C4-2B (cell line): ENCODE measurements at regions not wholly inside any gene's neighbourhood (a gene's known extent, or its start where the extent isn't known, plus 50 kb on each side); places are given as distances from the start of the nearest gene placed in this dataset.

ENCODE experiments used
- CTCF ChIP-seq: fragments of 450-650 bp; conservative IDR thresholded peaks from 2 replicates; pipeline ENCODE4 v1.5.1; 2017; ENCODE audit warnings: mild to moderate bottlenecking
- ZFX ChIP-seq: fragments of 450-650 bp; IDR thresholded peaks from 2 replicates; pipeline ENCODE4 v1.6.1; 2017

- no peak for TF ChIP-seq CTCF
- no peak for TF ChIP-seq ZFX
These were observed 86.5 kb downstream of the DHRS2 start for GRCh38 chr14:23722675-23723074.
